HG03108 (cell line): ENCODE measurements at regions not wholly inside any gene's neighbourhood (a gene's known extent, or its start where the extent isn't known, plus 50 kb on each side); places are given as distances from the start of the nearest gene placed in this dataset.

ENCODE experiments used
- ATAC-seq: cut with Tn5 transposase; IDR thresholded peaks from one replicate; pipeline ENCODE4 v1.9.1; 2021; ENCODE audit warnings: moderate library complexity; ENCODE audit not compliant: unreplicated experiment

DNA sequence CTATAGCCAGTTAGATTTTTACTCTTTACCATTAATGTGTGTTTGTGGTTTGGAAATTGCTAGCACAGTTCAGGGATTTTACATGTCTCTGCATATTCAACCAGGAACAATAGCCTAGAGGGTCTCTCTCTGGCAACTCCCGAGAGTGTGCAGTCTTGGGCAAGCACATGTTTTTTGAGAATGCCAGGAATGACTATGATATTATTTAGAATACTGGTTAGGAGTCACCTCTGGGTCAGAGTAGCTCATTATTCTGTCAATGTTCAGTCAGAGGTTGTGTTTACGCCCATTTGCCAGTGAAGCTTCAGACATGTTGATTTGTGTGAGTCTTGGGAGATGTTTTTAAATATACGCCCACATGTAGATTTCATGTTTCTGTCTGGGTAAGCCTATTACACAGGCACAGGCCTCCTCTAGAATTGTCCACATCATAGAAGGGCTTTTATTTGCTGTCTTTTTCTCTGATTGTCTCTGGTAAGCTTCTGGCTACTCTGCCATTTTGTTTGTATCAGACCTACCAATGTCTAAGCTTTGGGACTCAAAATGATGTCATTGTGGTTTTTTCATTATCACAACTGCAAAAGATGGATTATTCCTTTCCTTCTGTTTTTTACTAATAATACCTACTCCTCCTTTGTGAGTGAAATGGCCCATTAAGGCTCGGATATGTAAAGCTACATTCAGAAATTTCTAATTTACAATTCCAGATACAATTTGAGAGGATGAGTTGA, 203.1 kb upstream of the PPFIA2 start:
- no peak for ATAC-seq

DNA sequence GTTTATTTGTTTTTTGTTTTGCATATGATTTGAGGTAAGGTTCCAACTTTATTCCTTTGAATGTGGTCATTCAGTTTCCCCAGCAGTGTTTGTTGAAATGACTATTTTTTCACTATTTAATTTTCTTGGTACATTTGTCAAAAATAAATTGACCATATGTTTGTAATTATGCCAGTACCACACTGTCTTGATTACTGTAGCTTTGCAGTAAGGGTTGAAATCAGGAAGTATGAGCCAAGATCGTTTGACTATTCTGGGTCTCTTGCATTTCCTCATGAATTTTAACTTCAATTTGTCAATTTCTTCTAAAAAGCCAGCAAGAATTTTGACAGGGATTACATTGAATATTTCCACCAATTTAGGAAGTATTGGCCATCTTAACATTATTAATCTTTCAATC, 199.3 kb upstream of the PPFIA2 start:
- ATAC-seq: no peak

DNA sequence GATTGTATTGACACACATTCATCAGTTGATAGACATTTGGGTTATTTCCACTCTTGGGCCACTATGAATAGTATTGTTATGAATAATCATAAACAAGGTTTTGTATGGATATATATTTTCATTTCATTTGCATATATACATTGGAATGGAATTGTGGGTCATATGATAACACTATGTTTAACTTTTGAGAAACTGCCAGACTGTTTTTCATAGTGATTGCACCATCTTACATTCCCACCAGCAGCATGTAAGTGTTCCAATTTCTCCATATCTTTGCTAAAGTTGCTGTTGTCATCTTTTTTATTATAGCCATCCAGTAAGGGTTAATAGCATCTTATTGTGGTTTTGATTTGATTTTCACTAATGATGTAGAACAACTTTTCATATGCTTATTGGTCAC, 198.5 kb upstream of the PPFIA2 start:
- no peak for ATAC-seq

DNA sequence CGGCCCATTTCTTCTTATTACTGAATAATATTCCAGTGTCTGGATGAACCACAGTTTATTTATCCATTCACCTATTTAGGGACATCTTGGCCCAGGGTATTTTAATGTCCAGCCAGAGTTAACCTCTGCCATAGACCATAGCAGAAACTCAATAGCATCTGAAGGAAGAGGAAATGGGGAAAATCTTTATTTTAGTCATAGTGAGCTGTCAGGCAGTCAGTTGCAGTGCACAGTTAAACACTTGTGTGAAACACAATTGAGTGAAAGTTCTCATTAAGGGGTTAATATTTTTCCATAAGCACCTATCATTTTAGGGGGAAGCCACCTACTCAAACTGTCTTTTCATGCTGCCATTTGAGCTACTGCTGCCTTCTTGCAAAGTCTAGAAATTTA, 197.3 kb upstream of the PPFIA2 start:
- ATAC-seq: no peak

DNA sequence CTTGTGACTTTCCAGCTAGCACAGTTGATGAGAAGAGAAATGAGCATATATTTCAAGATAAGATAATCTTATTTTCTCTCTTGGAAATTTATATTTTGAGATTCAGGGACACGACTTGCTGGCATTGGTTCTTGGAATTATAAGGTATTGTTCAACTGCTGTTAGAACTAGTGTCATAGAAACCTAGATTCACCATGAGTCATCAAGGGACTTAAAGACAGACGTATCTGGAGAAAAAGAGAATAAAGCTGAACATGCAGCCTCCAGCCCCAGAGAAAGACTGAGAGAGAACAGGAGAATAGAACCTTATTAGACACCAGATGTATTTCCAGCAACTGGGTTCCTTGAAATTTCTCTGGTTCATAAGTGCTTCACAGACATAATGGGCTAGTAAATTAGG, 194.4 kb upstream of the PPFIA2 start:
- no peak for ATAC-seq

DNA sequence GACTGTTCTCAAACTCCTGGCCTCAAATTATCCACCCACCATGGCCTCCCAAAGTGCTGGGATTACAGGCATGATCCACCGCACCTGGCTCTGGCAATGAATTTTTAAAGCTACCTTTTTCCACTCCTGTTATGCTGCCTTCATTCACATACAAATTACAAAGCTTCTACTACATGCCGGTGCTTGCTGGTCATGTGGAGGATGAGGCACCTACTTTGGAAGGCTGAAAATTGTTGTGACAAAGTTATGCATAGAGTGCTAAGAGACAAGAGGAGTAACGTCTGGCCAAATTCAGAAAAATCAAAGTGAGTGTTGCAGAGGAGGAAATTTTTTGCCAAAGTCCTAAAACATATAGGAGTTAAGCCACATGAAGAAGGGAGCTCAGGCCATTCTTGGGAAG, 191.7 kb upstream of the PPFIA2 start:
- ATAC-seq: no peak

DNA sequence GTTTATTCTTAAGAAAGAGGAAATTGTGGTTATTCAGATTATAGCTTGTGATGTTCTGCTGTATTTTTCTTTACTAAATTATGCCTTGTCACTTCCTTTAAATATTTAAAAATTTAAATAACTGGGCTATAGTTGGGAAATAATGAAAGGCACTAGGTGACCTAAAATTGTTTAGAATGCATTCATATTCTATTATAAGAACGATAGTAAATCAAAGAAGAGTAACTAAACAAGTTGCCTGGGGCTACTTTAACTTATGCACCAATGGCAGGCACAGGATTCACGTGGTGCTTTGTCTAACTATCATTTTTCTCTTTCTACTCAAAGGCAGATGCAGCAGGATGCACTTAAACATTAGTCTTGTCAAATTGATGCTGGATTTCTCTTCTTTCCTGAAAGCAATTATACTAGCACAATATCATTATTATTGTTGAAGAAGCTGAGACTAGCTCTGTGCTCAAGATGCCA, 190.7 kb upstream of the PPFIA2 start:
- ATAC-seq: no peak

DNA sequence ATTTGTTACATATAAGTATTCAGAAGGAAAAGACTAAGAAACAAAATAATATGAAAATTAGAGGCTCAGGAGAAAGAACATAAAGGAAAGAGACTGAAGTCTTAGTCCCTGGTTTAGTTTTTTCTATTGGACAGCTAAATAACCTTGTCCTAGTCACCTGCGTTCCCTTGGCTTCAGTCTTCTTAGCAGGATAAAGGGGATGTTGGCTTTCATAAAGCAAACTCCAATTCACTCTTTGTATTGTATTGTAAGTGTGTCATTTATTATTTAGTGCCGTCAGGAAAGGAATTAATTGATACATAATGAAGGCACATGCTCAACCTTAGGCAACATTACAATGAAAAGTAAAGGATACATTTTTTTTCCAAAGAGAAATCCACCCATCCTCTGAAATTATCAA, 190.3 kb upstream of the PPFIA2 start:
- no peak for ATAC-seq

DNA sequence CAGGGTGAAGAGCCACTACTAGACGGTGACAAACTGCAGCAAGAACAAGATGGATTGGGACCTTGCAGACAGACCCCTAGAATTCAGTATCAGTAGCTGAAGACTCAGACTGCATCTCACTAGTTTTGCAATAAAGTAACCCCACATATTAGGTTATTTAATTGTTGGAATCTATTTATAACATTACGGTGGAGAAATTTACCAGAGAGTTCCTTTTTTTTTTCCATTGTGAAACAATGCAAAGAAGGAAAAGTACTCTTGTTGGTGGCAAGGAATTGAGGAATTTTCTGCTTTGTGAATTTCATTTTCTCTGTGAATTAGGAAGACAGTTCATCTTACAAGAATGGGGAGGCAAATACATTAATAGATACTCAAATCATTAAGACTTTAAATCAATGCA, 185.7 kb upstream of the PPFIA2 start:
- ATAC-seq: no peak

DNA sequence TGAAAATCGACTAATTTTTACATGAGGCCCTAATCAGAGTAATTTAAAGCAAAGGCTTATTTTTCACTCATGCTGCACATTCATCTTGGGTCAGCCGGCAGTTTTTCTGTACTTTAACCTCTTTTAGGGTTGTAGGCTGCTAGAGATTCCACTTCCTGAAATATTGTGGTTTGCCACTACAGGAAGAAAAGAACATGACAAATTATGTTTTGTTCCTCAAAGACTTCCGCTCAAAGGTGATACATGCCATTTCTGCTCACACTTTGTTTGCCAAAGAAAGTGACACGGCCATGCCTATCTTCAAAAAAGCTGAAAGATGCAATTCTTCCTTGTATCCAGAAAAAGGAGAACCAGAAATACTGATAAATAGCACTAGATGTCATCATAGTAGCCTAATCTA, 183.4 kb upstream of the PPFIA2 start:
- ATAC-seq: peak; percentile 52

DNA sequence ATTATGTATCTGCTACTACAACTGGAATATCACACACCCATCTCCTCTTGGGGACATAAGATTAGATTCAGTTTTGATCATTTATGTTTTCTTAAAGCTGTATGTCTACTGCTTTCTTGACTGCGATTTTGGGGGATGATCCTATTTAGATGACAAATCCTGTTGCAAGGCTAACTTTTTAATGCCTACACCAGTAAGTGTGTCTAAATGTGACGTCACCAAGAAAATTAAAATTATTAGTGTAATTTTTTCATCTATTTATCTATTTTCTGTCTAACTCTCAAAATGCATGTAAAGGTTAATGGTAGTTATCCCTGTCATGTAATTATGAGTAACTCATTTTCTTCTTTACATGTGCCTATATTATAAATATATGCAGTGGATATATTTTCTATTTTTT, 170.9 kb upstream of the PPFIA2 start:
- ATAC-seq: no peak

DNA sequence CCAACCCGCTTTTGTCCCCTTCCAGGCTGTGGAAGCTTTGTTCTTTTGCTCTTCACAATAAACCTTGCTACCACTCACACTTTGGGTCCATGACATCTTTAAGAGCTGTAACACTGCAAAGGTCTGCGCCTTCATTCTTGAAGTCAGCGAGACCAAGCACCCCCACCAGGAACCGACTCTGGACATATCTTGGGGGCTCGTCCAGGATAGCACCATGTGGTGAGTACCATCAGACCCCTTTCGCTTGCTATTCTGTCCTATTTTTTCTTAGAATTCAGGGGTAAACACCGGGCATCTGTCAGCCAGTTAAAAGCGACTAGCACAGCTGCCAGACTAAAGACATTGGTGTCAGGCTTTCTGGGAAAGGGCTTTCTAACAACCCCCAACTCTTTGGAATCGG, 137.6 kb upstream of the PPFIA2 start:
- no peak for ATAC-seq

DNA sequence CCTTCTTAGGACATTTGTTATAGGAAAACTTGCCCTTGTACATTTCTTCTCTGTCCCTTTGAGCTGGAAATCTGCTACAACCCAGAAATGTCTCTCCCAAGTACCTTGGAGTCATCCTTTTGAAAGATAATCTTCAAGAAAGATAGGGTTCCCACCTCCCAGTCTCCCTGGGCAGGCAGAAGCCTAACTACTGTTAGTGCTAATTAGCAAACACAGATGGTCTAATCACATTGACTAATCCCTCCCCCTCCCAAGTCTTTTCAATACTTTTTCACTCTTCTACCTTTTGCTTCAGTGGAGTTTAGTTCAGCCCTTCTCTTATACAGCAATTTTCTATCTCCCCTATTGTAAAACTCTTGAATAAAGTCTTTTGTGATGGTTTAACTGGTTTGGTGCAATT, 129.8 kb upstream of the PPFIA2 start:
- no peak for ATAC-seq

DNA sequence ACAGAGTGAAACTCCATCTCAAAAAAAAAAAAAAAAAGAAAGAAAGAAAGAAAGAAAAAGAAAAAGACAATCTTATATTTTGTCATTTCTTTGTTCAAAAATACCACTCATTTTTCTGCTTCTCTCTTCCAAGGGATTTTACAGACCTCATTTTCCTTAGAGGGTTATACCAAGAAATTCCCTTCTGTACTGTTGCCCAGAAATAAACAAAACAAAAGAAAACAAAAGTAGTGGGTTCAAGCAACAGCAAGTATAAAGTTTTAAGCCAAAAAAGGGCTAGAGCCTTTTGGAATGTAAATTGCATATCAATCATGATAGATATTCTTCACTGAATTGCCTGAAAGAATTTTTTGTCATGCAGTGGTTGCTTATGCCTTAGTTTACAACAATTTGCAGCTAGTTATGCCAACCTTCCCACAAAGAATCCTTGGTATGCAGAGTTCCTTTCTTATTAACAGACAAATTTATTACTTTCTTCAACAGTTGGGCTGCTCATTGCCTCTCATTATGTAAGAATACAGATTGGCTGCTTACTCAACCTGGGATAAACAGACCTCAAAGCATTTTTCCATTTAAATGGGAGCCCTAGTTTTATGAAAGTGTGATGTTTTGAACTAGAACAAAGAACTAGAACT, 129.1 kb upstream of the PPFIA2 start:
- ATAC-seq: no peak

DNA sequence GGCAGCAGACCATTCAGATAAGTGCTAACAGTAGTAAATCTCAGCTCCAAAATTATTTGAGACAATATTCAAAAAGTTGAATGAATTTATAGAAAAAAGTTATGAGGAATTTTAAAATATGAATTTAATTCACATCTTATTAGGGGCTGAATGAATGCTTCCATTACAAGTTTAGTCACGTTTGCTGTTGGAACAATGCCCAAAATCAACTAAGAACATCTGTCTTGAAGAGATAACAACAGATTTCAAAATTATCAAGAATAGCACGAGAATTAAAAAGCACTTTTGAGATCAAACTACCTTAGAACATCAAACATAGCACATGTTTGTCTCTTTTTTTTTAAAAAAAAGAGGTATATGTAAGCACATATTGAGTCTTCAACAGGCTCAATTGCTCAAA, 115.4 kb upstream of the PPFIA2 start:
- ATAC-seq: no peak

DNA sequence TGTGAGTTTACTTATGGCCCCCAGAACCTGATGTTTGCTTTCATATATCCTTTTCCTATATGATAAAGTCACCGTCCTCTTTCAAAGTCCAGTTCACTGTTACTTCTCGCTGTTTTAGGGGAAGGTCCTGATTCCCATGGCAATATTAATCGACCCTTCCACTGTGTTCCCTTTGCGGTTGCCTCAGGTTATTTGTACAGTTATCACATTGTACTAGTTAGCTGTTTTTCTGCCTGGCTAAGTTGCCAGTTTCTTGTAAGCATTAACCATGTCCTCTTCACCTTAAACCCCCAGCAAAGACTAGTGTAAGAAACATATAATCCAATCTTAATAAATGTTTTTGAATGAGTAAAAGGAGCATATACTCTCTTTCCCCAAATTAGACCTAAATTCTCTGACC, 115.0 kb upstream of the PPFIA2 start:
- no peak for ATAC-seq

DNA sequence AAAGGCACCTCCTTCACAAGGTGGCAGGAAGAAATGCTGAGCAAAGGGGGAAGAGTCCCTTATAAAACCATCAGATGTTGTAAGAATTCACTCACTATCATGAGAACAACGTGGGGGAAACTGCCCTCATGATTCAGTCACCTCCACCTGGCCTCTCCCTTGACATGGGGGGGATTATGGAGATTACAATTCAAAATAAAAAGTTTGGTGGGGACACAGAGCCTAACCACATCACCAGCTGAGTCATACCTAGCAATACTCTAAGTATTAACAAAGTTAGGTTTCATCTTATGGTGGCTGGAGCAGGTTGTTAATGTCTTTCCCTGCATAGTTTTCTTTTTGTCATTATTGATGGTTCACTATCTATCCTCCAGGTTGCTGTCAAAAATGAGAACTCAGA, 113.2 kb upstream of the PPFIA2 start:
- no peak for ATAC-seq

DNA sequence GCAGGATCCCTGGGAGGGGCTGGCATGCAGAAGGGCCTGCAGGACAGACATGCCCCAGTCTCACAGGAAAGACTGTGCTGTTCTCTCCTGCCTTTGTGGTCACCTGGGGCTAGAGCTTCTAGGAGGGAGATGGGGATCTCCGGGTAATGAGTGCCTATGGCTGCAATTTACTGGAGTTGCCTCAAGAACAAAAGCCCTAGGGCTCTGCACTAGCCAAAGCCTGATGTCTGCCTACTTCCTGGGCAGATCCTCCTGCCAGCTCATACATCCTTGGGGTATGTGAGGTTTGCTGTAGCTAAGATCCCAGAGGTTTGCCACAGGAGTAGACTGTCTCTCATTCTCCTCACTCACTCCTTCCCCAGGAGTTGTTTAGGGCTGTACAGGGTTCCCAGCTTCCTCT, 106.9 kb upstream of the PPFIA2 start:
- no peak for ATAC-seq

DNA sequence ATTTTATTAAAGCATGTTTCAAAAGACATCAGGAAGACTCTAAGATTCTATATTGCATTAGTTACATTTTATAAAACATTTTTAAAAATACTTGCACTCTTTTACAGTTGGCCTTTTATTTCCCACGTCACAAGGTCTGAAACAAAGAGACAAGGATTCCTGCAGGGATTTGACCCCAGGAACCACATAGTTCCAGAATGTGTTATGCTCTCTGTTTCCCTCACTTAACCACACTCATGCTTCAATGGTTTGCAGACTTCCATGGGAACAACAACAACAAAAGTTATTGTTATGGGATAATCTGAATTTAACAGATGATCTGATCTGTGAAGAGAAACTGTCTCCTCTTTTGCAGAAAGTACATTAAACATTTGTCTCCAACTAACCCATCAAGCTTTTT, 104.3 kb upstream of the PPFIA2 start:
- ATAC-seq: no peak

DNA sequence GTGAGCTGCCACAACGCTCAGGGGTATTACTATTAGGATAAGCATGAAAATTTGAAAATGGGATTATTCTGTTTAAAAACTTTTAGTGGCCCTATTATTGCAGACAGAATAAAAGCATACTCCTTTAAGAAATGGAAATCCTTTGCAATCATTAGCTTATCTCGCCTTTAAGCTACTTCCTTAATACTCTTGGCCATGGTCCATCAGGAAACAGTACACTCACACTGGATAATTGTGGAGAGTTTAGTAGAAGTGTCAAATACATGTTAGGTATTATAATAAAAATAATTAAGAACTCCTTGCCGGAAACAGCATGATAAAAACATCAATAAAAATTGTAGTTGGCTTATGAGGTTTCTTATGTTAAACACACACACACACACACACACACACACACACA, 100.4 kb upstream of the PPFIA2 start:
- no peak for ATAC-seq

DNA sequence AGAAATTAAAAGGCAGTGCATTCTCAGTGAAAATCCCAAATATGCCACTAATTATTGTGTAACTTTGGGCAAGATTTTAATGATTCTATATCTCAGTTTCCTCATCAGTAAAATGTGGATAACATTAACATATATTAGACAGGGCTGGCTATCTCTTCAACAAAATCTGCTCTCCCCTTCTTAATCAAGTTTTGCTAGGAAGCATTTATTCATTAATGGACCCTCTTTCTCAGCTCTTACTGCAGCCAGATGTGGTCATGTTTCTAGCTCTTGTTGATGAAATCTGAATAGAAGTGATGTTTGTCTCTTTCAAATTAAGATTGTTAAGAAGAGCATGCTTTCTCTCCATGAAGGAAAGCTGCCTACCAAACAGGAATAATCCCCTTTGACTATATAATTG, 84.4 kb upstream of the PPFIA2 start:
- no peak for ATAC-seq

DNA sequence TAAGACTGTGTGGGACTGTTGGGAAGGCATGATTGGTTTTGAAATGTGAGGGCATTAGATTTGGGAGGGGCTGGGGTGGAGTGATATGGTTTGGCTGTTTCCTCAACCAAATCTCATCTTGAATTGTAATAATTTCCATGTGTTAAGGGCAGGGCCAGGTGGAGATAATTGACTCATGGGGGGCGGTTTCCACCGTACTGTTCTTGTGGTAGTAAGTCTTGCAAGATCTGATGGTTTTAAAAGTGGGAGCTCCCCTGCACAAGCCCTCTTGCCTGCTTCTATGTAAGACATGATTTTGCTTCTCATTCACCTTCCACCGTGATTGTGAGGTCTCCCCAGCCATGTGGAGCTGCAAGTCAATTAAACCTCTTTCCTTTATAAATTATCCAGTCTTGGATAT, 76.6 kb upstream of the PPFIA2 start:
- ATAC-seq: no peak
